Trophoblast cell (in vitro differentiated cells and primary cell): ENCODE measurements at regions not wholly inside any gene's neighbourhood (a gene's known extent, or its start where the extent isn't known, plus 50 kb on each side); places are given as distances from the start of the nearest gene placed in this dataset.

Experiments
- DNase-seq, 2 donors: peaks; one replicate each; pipeline ENCODE4 v3.0.0-alpha.2; 2016
- H2AFZ ChIP-seq: 2 replicates; pipeline ENCODE4 v1.6.1; 2013; ENCODE audit warnings: low read length, moderate library complexity, mild to moderate bottlenecking; ENCODE audit not compliant: insufficient read depth, poor library complexity
- H2AK5ac ChIP-seq: 2 replicates; pipeline ENCODE4 v1.6.1; 2013; ENCODE audit warnings: mild to moderate bottlenecking, low read length
- H2BK120ac ChIP-seq: 2 replicates; pipeline ENCODE4 v1.6.1; 2013; ENCODE audit warnings: low read length, mild to moderate bottlenecking, moderate library complexity; ENCODE audit not compliant: insufficient read depth, poor library complexity
- H2BK12ac ChIP-seq: 2 replicates; pipeline ENCODE4 v1.6.1; 2013; ENCODE audit warnings: mild to moderate bottlenecking, low read length, moderate library complexity
- H2BK5ac ChIP-seq: 2 replicates; pipeline ENCODE4 v1.6.1; 2013; ENCODE audit warnings: low read length, low read depth, moderate library complexity, mild to moderate bottlenecking; ENCODE audit not compliant: poor library complexity
- H3K14ac ChIP-seq: 2 replicates; pipeline ENCODE4 v1.6.1; 2013; ENCODE audit warnings: mild to moderate bottlenecking, low read length
- H3K18ac ChIP-seq: 2 replicates; pipeline ENCODE4 v1.6.1; 2013; ENCODE audit warnings: mild to moderate bottlenecking, low read length
- H3K23ac ChIP-seq: 2 replicates; pipeline ENCODE4 v1.6.1; 2013; ENCODE audit warnings: low read length
- H3K27ac ChIP-seq: 2 replicates; pipeline ENCODE4 v1.5.1; 2013; ENCODE audit warnings: low read depth, mild to moderate bottlenecking, inconsistent platforms, low read length, moderate library complexity
- H3K27me3 ChIP-seq: 2 replicates; pipeline ENCODE4 v1.6.1; 2013; ENCODE audit warnings: inconsistent platforms, mild to moderate bottlenecking, low read length, moderate library complexity; ENCODE audit not compliant: insufficient read depth
- H3K36me3 ChIP-seq, 2 experiments: 1 replicate in 1 of 2; 2 replicates in 1 of 2; pipeline ENCODE4 v1.6.1; 2013; ENCODE audit warnings: low read length in 2 of 2, mild to moderate bottlenecking in 2 of 2, moderate library complexity in 1 of 2; ENCODE audit not compliant: insufficient read depth in 2 of 2, control insufficient read depth in 1 of 2
- H3K4ac ChIP-seq: 2 replicates; pipeline ENCODE4 v1.6.1; 2013; ENCODE audit warnings: low read depth, mild to moderate bottlenecking, low read length, moderate library complexity
- H3K4me1 ChIP-seq, 2 experiments: 1 replicate in 1 of 2; 2 replicates in 1 of 2; pipeline ENCODE4 v1.6.1; 2013; ENCODE audit warnings: low read length in 2 of 2, mild to moderate bottlenecking in 2 of 2, moderate library complexity in 1 of 2; ENCODE audit not compliant: insufficient read depth in 2 of 2, control insufficient read depth in 1 of 2
- H3K4me2 ChIP-seq: 2 replicates; pipeline ENCODE4 v1.6.1; 2013; ENCODE audit warnings: inconsistent platforms, mild to moderate bottlenecking, low read length, moderate library complexity
- H3K4me3 ChIP-seq: 2 replicates; pipeline ENCODE4 v1.5.1; 2013; ENCODE audit warnings: mild to moderate bottlenecking, low read depth, low read length, inconsistent platforms
- H3K79me1 ChIP-seq: one replicate; pipeline ENCODE4 v1.6.1; 2013; ENCODE audit warnings: low read length
- H3K79me2 ChIP-seq: 2 replicates; pipeline ENCODE4 v1.6.1; 2013; ENCODE audit warnings: low read length, mild to moderate bottlenecking; ENCODE audit not compliant: control insufficient read depth, insufficient read depth, poor library complexity
- H3K9ac ChIP-seq: 2 replicates; pipeline ENCODE4 v1.6.1; 2013; ENCODE audit warnings: mild to moderate bottlenecking, low read length
- H3K9me3 ChIP-seq: 2 replicates; pipeline ENCODE4 v1.6.1; 2013; ENCODE audit warnings: low read depth, mild to moderate bottlenecking, control low read depth, inconsistent platforms, low read length; ENCODE audit not compliant: insufficient read depth
- H4K12ac ChIP-seq: 2 replicates; pipeline ENCODE4 v1.6.1; 2013; ENCODE audit warnings: low read depth, mild to moderate bottlenecking, low read length, moderate library complexity
- H4K8ac ChIP-seq: 2 replicates; pipeline ENCODE4 v1.6.1; 2013; ENCODE audit warnings: low read depth, mild to moderate bottlenecking, low read length, moderate library complexity
- H4K91ac ChIP-seq: one replicate; pipeline ENCODE4 v1.6.1; 2013; ENCODE audit warnings: low read depth, mild to moderate bottlenecking, low read length, moderate library complexity
- WGBS: extraction: QIAGEN DNeasy Blood & Tissue Kit; methylation state at CpG from one replicate; pipeline ENCODE4 v1.1.7; 2013; ENCODE audit warnings: missing lambda C conversion rate; ENCODE audit not compliant: insufficient read length, insufficient coverage; ENCODE audit errors: extremely low coverage; 5-methylcytosine and 5-hydroxymethylcytosine counted together

DNA sequence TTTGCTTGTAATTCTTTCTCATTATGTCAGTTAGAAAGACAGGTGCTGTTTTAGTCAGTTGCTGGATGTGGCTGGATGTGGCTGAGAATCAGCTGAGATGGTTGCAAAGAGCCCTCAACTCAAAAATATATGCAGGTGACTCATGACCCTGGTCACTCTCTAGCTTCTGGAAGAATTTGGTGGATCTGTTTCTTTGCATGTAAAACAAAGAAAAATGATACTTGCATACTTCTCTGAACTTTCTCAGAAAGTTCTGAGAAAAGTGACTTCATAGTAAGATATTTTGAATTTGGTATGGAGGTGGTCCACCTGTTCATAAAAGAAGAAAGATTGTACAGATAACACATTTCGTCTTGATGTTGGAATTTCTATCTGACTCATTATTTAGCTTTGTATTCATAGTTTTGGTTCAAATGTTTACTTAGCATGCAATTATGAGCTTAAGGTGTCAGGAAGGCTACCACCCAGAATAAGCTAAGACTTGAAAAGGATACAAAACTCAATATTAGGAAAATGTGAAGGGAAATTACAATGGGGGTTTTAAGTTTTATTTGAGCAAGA lies 163.2 kb upstream of the OLIG3 start:
- Histone ChIP-seq H4K8ac (no peak overlapping the region), H3K4ac (no peak overlapping the region), H4K91ac (no peak overlapping the region), H4K12ac (no peak overlapping the region), H3K18ac (no peak overlapping the region), H3K9ac (no peak overlapping the region), H3K23ac (no peak overlapping the region), H2AK5ac (no peak overlapping the region), H2AFZ (no peak overlapping the region), H3K4me1 (peaks cover 7 to 9% of the 10 kb centered on the region in 2 experiments), H2BK5ac (no peak overlapping the region), H3K14ac (no peak overlapping the region), H3K4me3 (no peak overlapping the region), H3K4me2 (no peak overlapping the region), H3K79me2 (no peaks in the 10 kb centered on the region), H3K27ac (peak overlapping the region; percentile 71), H3K27me3 (no peaks in the 10 kb centered on the region), H2BK120ac (no peak overlapping the region), H3K79me1 (peaks cover 6% of the 10 kb centered on the region), H3K36me3 (no peaks in the 10 kb centered on the region), H2BK12ac (no peak overlapping the region), H3K9me3 (peaks cover 4% of the 10 kb centered on the region)
- WGBS = no CpG with 5 or more reads among the region's 1 CpG
- peak; percentile 53 to 86 for DNase-seq

DNA sequence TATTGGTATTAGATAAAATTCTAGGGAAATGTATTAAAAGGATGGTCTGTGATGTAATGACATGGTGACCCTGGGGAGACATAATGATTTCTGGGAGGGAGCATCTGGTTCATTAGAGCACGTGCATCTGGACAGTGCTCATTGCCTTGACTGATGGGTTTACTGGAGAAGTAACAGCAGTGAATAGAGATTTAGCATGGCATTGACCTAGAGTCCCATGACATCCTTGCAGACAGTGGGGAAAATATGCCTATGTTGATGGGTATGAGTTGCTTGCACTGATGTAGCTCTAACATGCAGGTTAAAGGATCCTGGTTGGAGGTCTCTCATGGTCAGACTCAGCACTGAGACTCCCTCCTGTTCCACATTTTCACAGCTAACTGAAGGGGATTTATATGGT lies 164.1 kb upstream of the OLIG3 start:
- Histone ChIP-seq H3K4me2 (no peak overlapping the region), H3K4ac (no peak overlapping the region), H2BK12ac (no peak overlapping the region), H3K14ac (no peak overlapping the region), H2AFZ (no peak overlapping the region), H3K36me3 (no peaks in the 10 kb centered on the region), H3K27ac (no peak overlapping the region), H3K23ac (no peak overlapping the region), H2BK5ac (peak overlapping the region; percentile 60), H4K8ac (no peak overlapping the region), H3K79me1 (peaks cover 6% of the 10 kb centered on the region), H3K27me3 (no peaks in the 10 kb centered on the region), H3K4me3 (no peak overlapping the region), H3K9ac (no peak overlapping the region), H4K12ac (no peak overlapping the region), H2BK120ac (no peak overlapping the region), H2AK5ac (no peak overlapping the region), H3K4me1 (peaks cover 7 to 9% of the 10 kb centered on the region in 2 experiments), H4K91ac (peak overlapping the region; percentile 39), H3K18ac (no peak overlapping the region), H3K9me3 (peaks cover 1% of the 10 kb centered on the region), H3K79me2 (no peaks in the 10 kb centered on the region)
- DNase-seq = no peak
- no CpG with 5 or more reads among the region's 1 CpG for WGBS

GRCh38 chr6:137659871-137660270 lies 165.7 kb upstream of the OLIG3 start:
- Histone ChIP-seq H4K91ac (no peak overlapping the region), H3K4me2 (no peak overlapping the region), H2AFZ (no peak overlapping the region), H3K9me3 (no peaks in the 10 kb centered on the region), H3K23ac (no peak overlapping the region), H3K79me1 (peaks cover 6% of the 10 kb centered on the region), H3K4me3 (no peak overlapping the region), H3K4ac (no peak overlapping the region), H3K9ac (no peak overlapping the region), H2BK5ac (no peak overlapping the region), H3K27me3 (no peaks in the 10 kb centered on the region), H3K79me2 (no peaks in the 10 kb centered on the region), H3K27ac (no peak overlapping the region), H4K8ac (no peak overlapping the region), H2BK120ac (no peak overlapping the region), H2BK12ac (no peak overlapping the region), H3K36me3 (no peaks in the 10 kb centered on the region), H3K14ac (no peak overlapping the region), H4K12ac (no peak overlapping the region), H3K4me1 (peaks cover 7 to 9% of the 10 kb centered on the region in 2 experiments), H3K18ac (no peak overlapping the region), H2AK5ac (no peak overlapping the region)
- DNase-seq = no peak
- WGBS = no CpG with 5 or more reads among the region's 3 CpGs

DNA sequence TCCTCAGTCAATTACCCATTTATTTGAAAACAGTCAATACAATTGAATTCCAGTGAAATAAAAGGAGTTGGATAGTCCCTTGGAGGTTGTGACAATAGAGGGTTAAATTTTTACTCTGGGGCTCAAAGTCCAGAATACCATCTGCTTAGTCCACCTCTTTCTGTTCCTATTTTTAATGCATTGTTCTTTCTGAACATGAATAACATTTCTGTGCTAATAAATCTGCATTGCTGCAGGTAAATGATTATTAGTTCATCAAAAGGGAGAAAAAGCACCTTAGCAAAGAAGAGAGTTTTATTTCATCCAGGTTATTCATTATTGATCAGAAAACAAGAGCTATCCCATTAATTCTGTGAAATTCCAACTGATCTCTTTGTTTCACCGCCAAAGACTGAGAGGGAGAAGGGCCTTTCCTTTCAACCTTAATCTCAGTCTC lies 166.1 kb upstream of the OLIG3 start:
- H2BK12ac ChIP-seq = no peak overlapping the region
- no peak overlapping the region for H3K18ac ChIP-seq
- no peak overlapping the region for H3K27ac ChIP-seq
- H3K4ac ChIP-seq = no peak overlapping the region
- H3K23ac ChIP-seq = no peak overlapping the region
- DNase-seq = no peak
- no peak overlapping the region for H2BK5ac ChIP-seq
- H3K27me3 ChIP-seq = no peaks in the 10 kb centered on the region
- no peak overlapping the region for H2BK120ac ChIP-seq
- peaks cover 6% of the 10 kb centered on the region for H3K79me1 ChIP-seq
- no CpG with 5 or more reads among the region's 1 CpG for WGBS
- no peak overlapping the region for H4K8ac ChIP-seq
- no peak overlapping the region for H3K4me3 ChIP-seq
- H3K36me3 ChIP-seq = no peaks in the 10 kb centered on the region
- no peak overlapping the region for H3K14ac ChIP-seq
- H3K79me2 ChIP-seq = no peaks in the 10 kb centered on the region
- H3K9me3 ChIP-seq = no peaks in the 10 kb centered on the region
- no peak overlapping the region for H2AK5ac ChIP-seq
- no peak overlapping the region for H3K4me2 ChIP-seq
- H4K91ac ChIP-seq = no peak overlapping the region
- H3K9ac ChIP-seq = no peak overlapping the region
- peaks cover 7 to 9% of the 10 kb centered on the region in 2 experiments for H3K4me1 ChIP-seq
- H2AFZ ChIP-seq = no peak overlapping the region
- no peak overlapping the region for H4K12ac ChIP-seq
